GM12873 (cell line): ENCODE measurements at regions not wholly inside any gene's neighbourhood (a gene's known extent, or its start where the extent isn't known, plus 50 kb on each side); places are given as distances from the start of the nearest gene placed in this dataset.

Experiments
- TF ChIP-seq, protein P1 (sequence below): IDR thresholded peaks from 2 replicates; pipeline ENCODE4 v1.5.1; 2012; ENCODE audit warnings: low read depth, mild to moderate bottlenecking, moderate library complexity, low read length, control low read depth; ENCODE audit not compliant: insufficient read depth; ENCODE audit errors: missing control alignments

DNA sequence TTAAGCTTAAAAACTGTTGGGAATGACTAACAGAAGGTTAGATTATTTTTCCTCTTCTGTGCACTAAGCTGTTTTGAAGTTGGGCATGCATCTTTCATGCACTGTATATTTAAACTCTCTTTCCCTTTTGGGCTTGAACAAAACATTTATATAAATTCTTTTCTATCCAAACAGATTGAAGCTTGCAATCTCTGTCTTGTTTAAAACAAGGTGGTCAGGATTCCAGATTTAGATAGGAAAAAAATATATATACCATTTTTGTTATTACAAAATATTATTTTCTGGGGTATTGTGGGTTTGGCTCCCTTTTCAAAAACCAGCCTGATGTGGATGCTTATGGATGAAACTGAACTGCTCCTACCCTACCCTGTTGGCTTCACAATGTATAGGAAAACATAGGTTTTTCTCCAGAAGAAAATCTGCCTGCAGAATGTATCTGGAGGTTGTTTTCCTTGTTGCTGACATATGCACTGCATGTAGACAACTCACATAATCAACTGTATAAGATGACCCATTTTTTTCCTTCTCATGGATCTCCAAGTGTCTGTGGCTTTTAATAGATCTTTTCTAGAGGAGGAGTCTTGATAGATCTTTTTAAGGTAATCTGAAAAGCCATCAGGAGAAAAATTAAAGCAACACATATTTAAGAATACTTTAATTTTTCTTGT, 146.3 kb downstream of the PRL start:
- TF ChIP-seq, protein P1, sequence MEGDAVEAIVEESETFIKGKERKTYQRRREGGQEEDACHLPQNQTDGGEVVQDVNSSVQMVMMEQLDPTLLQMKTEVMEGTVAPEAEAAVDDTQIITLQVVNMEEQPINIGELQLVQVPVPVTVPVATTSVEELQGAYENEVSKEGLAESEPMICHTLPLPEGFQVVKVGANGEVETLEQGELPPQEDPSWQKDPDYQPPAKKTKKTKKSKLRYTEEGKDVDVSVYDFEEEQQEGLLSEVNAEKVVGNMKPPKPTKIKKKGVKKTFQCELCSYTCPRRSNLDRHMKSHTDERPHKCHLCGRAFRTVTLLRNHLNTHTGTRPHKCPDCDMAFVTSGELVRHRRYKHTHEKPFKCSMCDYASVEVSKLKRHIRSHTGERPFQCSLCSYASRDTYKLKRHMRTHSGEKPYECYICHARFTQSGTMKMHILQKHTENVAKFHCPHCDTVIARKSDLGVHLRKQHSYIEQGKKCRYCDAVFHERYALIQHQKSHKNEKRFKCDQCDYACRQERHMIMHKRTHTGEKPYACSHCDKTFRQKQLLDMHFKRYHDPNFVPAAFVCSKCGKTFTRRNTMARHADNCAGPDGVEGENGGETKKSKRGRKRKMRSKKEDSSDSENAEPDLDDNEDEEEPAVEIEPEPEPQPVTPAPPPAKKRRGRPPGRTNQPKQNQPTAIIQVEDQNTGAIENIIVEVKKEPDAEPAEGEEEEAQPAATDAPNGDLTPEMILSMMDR: no peak

DNA sequence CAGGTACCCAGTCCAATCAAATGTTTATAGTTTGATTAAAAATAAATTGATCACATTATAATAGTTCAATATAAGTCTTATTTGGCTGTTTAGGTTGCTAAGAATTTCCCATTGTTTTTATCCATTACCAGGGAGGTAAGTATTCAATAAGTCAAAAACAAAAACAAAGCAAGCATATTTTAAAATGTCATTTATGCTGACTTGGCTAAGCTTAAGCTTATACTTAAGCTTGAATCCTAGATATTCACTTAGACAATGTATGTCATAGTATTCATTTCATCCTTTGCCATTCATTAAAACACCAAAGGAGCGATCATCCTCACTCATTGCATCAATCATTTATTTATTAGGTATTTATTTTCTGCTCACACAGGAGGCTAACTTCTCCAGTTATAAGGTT, 144.9 kb downstream of the PRL start:
- TF ChIP-seq, protein P1: no peak

DNA sequence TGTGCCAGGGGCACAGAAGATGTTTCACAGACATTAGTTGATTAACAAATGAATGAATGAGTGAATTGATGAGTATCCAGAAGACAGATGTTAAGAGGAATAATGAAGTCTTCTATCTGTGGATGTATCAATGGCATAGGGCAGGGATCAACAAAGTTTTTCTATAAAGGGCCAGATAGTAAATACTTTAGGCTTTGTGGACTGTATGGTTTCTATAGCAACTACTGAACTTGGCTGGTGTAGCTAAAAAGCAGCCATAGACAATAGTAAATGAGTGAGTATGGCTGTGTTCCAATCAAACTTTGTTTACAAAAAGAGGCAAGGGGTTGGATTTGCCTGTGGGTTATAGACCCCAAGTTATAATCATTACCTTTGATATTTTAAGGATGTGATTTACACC, 144.0 kb downstream of the PRL start:
- TF ChIP-seq, protein P1: no peak

DNA sequence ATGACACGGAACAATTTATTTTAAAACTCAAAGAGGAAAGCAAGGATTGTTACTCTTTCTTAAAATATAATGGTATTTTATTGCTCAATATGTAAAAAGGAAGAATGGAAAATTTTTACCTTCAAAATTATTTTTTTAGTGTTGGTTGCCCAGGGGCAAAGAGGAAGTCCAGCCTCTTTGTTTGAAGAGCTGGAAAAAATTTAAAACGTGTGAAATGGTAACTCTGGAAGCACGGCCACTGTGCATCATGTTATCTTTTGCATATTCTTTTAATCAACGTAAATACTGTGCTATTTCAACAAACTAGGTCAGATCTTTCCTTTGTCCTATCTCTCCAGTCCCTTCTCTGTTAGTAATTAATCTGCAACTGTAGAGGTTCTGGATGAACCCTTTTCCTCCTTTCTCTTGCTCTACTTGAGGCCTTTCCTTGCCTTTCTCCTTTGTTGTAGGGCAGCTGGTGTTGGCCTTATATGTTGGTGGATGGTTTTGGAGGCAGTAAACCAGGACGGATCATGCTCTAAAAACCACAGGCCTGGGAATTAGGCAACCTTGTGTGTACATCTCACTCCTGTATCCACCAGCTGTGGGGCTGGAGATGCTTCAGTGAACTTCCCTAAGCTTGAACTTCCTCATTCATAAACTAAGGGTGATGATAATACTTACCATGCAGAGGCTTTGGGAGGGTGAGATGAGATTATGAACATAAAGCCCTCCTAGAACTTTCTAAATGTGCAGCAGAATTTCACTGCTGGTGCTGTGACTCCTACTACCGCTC, 143.3 kb downstream of the PRL start:
- TF ChIP-seq, protein P1: no peak

DNA sequence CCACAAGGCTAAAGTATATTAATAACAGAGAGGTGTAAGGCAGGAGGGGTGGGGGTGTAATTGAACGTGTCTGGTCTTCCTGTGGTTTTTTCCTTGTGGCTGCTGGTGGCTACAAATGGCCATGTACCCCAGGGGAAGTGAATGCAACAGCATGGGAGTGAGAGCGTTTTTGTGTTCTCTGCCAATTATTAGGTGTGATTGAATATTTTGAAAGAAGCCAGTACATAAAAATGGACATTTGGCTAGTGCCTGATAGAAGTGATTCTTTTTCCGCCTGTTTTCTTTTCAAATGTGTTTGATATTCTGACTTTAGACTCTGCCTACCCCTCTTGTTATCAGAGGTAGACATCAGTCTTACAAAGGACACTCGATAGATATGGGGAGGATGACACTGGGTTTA, 141.3 kb downstream of the PRL start:
- TF ChIP-seq, protein P1: no peak

DNA sequence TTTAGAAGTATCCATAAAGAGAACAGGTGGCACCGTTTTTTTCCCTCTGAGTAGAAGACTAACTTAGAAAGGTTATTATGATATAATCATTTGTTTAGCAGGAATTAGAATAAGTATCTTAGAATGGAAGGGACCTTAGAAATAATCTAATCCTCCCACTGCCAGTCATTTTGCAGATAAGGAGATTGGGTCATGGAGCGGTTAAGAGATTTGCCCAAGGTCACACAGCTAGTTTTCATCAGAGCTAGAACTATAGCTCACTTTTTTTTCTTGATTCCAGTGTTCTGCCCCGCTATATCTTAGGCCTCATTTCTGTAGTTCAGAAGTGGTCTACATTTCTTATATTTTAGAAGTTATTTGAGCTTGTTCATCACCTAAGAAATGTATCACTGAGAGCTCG, 139.6 kb downstream of the PRL start:
- TF ChIP-seq, protein P1: no peak

DNA sequence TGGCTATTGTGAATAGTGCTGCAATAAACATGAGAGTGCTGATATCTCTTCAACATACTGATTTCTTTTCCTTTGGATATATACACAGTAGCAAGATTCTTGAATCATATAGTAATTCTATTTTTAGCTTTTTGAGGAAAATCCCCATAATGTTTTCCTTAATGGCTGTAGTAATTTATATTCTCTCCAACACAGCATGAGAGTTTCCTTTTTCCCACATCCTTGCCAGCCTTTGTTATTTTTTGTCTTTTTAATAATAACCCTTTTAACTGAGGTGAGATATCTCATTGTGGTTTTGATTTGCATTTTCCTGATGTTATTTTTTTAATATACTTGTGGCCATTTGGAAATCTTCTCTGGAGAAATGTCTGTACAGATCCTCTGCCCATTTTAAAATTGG, 132.6 kb downstream of the PRL start:
- TF ChIP-seq, protein P1: no peak
